ENCODE measurements at regions not wholly inside any gene's neighbourhood (a gene's known extent, or its start where the extent isn't known, plus 50 kb on each side); places are given as distances from the start of the nearest gene placed in this dataset.

DNA sequence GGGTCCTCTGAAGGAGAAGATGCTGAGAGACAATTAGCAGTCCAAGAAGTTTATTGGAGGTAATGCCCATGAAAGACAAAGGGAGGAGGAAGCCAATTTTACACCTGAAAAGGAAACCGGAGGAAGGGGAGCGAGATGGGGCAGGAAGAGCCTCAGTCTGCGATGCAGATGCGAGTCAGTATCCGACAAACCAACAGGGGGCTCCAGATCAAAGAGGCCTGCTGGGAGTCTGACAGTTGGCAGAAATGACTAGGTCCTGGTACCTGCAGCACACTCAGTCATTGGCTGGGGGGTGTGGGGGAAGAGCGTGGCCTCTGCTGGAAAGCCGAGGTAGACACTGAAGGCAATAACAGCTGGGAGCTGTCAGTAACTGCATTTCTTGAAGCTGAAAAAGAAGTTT lies 231.1 kb upstream of the CENPE start:
- TF ChIP-seq, protein P1, sequence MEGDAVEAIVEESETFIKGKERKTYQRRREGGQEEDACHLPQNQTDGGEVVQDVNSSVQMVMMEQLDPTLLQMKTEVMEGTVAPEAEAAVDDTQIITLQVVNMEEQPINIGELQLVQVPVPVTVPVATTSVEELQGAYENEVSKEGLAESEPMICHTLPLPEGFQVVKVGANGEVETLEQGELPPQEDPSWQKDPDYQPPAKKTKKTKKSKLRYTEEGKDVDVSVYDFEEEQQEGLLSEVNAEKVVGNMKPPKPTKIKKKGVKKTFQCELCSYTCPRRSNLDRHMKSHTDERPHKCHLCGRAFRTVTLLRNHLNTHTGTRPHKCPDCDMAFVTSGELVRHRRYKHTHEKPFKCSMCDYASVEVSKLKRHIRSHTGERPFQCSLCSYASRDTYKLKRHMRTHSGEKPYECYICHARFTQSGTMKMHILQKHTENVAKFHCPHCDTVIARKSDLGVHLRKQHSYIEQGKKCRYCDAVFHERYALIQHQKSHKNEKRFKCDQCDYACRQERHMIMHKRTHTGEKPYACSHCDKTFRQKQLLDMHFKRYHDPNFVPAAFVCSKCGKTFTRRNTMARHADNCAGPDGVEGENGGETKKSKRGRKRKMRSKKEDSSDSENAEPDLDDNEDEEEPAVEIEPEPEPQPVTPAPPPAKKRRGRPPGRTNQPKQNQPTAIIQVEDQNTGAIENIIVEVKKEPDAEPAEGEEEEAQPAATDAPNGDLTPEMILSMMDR (IDR thresholded peaks at IDR 0.05), result no peak
- TF ChIP-seq SIN3A (IDR thresholded peaks at IDR 0.05; ENCODE audit: borderline replicate concordance, insufficient read depth, low read depth, low read length) (no peak), POLR2AphosphoS5 (IDR thresholded peaks at IDR 0.05; ENCODE audit: low read depth, low read length) (no peak)
- TF ChIP-seq, protein P2, sequence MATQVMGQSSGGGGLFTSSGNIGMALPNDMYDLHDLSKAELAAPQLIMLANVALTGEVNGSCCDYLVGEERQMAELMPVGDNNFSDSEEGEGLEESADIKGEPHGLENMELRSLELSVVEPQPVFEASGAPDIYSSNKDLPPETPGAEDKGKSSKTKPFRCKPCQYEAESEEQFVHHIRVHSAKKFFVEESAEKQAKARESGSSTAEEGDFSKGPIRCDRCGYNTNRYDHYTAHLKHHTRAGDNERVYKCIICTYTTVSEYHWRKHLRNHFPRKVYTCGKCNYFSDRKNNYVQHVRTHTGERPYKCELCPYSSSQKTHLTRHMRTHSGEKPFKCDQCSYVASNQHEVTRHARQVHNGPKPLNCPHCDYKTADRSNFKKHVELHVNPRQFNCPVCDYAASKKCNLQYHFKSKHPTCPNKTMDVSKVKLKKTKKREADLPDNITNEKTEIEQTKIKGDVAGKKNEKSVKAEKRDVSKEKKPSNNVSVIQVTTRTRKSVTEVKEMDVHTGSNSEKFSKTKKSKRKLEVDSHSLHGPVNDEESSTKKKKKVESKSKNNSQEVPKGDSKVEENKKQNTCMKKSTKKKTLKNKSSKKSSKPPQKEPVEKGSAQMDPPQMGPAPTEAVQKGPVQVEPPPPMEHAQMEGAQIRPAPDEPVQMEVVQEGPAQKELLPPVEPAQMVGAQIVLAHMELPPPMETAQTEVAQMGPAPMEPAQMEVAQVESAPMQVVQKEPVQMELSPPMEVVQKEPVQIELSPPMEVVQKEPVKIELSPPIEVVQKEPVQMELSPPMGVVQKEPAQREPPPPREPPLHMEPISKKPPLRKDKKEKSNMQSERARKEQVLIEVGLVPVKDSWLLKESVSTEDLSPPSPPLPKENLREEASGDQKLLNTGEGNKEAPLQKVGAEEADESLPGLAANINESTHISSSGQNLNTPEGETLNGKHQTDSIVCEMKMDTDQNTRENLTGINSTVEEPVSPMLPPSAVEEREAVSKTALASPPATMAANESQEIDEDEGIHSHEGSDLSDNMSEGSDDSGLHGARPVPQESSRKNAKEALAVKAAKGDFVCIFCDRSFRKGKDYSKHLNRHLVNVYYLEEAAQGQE (IDR thresholded peaks at IDR 0.05; ENCODE audit: insufficient read depth in 1 of 2, low read depth in 2 of 2, low read length in 1 of 2), result no peak
